GM18502 (cell line): ENCODE measurements at regions not wholly inside any gene's neighbourhood (a gene's known extent, or its start where the extent isn't known, plus 50 kb on each side); places are given as distances from the start of the nearest gene placed in this dataset.

Experiments used
- ATAC-seq: cut with Tn5 transposase; IDR thresholded peaks from one replicate; pipeline ENCODE4 v1.9.1; 2021; ENCODE audit warnings: mild to moderate bottlenecking; ENCODE audit not compliant: unreplicated experiment, poor library complexity

DNA sequence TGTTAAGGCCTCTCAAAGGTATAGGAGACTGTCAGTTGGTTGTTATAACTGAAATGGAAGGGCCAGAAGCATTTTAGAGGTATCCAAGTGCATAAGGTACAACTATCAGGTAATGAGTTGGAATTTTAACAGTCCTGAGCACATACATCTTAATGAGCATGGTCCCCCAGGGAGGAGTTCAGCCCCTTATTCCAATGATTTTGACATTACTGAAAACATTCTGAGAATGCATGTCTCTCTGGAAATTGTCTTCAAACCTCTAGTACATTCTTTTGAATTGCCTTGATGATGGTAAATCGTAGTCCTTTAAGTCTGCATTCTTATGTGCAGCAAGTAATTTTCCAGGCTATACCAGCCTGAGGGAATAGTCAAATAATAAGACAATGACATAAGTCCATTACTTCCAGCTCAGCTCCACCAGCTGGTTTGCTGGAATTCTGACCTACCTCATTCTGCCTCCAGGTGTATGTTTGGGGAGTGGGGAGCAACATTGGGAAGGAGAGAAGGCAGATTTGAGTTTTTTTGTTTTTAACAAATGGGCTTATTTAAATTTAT is 239.2 kb downstream of the MSRB3 start:
- no peak for ATAC-seq

DNA sequence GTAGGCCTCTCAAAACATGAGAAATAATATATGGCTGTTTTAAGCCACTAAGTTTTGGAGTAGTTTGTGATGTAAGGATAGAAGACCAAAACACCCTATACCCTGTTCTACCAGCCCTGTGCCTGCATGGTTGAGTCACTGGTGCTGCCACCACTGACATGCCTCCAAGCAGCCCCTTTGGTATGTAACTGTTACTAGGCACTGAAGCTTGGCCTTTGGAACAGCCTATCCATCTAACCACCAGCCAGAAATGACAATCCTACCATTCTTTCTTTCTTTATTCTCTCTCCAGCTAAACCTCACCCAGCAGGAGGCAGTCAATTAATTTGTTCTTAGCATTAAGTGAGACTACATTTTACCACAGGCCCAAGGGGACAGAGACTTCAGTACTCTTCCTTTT is 240.3 kb downstream of the MSRB3 start:
- no peak for ATAC-seq

DNA sequence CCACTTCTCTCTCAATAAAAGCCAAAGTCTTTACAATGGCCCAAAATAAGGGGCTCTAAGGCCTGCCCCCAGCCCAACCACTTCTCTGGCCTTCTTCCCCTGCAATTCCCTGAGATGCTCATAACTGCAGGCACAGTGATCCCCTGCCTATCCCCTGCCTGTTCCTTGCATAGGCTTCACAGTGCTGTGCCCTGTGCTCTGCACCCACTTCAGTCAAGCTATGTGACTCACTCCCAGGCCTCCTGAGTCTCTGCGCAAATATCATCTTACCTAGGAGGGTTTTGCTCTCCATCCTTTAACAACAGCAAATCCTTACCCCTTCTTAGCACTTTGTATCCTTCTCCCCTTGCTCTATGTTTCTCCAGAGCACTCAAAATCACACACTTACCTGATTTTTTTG is 242.2 kb downstream of the MSRB3 start:
- no peak for ATAC-seq

DNA sequence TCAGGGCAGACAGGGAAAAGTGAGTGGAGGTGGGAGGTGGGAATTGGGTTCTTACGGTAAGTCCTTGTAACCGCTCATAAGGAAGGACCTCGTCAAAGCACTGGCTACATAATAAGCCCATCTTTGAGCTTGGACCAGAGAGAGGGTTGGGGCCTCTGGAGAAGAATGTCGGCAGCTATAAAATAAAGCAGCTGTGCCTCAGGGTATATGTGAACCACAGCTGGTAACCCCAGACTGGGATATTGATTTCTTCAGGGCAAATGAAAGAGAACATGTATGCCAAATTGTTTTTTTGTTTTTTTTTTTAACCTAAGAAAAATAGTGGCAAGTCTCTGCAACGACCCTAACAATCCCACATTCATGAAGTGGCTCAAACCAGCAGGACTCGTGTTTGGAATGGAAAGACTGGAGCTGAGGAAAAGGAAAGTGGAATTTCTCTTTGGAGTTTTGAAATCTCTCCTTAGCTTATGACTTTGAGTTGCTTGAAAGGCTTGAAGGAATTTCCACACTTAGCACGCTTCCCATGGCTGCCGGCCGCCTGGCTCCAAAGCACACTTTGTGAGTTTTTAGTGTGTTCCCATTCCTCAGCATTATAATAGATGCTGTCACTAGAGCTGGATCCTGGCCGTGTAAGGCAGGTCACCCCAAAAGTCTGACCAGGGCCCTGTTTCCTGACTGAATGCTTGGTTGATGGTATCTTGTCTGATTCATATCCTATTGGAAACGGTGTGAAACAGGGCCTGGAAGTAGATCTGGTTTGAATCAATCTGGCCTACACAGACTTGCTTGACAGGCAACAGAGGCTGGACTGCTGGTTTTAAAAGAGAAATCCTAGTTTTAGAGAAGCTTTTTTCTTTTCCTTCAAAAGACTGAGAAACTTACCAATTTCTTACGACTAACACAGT is 244.7 kb downstream of the MSRB3 start:
- ATAC-seq, result no peak

DNA sequence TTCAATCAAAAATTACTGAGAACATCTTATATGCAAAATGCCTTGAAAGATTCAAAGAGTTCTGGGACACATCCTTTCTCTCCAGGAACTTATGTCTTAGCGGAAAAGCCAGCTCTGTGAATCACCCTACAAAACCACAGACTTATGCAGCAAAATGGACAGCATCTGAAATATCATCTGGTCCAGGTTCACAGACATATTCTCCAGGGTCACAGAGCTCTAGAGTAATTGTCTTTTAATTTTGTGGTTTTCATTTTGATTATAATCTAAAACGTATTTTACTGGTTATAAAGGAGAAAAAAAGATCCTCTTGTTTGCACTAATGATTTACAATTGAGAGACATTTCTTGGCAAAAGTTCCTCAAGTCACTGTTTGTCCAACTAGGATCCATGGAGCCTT is 246.2 kb downstream of the MSRB3 start:
- ATAC-seq, result no peak

DNA sequence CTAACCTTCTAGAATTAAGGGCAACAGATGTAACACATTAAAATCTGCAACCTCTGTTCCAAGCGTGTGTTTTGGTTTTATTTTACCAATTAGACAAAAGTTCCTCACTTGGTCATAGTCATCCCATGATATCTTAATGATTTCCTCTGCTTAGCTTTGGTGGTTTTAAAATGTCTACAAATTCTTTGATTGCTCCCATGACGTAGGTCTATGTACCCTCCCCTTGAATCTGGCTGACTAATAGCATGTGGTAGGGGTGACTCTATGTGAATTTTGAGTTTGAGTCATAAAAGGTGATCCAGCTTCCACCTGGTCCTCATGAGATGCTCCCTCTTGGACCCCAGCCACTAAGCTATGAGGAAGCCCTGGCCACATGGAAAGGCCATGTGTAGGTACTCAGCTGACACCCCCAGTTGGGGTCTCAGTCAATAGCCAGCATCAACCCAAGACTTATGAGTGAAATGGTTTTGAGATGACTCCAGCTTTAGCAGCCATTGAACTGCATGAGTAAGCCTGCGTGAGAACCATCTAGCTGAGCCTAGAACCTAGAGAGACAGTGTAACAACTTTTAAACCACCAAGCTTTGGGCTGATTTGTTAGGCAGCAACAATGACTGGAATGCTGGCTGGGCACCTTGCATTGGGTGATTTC is 247.1 kb downstream of the MSRB3 start:
- no peak for ATAC-seq

DNA sequence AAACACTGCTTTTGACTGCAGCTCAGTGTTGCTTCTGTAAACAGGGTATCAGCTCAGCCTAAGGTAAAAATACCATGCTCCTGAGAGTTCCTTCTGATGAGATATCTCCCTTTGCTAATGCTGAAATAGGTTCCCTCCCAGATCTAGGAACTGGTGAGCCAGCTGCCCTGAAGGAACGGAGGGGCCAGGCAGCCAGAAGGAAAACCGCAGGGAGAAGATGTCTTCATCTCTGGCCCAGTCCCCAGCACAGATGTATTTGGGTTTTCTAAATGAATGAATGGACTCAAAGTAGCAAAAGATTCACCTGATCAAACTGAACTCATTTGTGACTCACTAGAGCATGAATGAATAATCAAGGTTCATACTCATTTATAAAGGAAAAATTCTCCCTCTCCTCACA is 247.8 kb downstream of the MSRB3 start:
- no peak for ATAC-seq

DNA sequence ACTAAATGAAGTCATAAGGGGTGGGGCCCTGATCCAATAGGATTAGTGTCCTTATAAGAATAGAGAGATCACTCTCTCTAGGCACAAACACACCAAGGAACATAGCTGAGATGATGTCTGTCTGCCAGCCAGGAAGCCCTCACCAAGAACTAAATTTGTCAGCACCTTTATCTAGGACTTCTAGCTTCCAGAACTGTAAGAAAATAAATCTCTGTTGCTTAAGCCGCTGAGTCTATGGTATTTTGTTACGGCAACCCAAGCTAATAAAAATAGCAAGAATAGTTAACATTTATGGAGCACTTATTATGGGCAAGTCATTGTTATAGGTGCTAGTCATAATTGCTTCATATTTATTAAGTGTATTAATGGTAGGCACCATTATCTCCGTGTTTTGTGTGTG is 249.6 kb downstream of the MSRB3 start:
- ATAC-seq, result no peak

DNA sequence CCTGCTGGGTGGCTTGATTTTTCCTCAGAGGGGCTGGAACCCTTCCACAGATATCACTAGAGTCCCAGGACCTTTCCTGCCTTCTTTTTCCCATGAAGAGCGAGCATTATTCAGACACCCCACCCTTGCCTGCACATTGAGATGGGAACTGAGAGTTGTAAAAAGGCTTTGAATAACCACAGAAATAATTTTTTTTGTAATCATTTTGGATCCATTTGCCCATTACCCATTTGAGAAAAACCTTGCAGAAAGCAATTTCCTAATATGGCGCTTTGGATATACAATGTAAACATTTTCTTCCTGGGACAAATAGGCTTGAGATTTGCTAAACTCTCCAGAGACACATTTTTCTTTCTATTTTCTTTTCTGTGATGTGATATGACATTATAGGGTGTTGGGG is 250.6 kb downstream of the MSRB3 start:
- no peak for ATAC-seq

DNA sequence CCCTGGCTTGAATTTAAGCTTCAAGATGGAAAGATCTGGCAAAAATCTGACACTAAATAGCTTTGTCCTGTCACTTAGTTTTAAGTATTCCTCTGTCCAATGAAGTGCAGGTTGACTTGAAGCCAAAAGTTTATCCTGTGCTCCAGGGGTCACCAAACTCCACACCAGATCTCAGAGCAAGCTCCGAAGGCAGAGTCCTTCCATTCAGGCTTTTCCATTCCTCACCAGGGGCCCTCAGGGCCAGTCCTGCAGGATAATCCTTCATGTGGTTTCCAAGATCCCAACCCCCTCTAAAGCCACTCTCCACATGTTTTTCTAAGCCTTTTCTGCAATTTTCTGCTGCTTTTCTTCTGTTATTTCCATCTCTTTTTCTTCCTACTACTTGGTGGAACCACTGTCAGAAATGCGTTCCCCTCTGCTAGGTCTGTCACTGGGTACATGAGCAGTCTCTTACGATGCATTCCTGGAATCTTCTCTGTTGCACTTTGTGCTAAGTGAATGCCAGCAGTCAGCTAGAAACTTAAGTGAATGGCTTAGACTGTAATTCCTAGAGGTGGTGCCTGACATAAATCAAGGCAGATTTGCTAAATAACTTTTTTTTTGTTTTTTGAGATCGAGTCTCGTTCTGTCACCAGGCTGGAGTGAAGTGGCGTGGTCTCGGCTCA is 251.4 kb downstream of the MSRB3 start:
- ATAC-seq, result no peak

DNA sequence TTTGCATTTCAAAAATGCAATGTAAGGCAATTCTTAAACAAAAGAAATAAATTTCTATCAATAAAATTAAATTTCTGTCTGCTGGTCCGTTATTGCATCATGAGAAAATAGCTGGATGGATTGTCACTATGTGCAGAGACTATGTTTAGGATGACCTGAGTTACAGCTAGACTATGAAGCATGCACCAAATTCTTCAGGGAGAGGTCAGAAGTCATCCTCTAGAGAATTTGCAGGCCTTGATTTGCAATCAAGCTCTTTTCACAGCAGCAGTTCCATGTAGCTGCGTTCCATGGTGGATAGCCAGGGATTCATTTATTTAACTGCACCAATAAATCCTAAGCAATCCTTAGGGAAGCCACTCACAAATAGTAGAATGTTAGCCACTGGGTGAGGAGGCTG is 253.7 kb downstream of the MSRB3 start:
- no peak for ATAC-seq

DNA sequence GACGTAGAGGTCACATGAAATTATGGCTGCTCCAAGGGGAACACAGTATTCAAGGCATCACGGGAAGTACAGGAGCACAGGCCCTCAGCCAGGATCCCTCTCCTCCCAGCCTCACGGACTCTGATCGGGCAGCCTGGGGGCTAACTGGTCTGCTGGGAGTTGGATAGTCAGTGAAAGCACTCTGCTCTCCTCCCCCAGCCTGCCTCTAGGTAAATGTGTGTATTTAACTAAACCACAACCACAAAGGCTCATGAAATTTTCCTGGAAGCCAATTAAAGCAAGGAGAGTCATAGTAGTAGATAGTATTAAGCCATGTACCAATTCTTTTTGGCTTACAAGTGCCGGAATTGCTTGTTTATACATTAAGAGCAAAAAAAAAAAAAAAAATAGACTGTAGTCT is 254.3 kb downstream of the MSRB3 start:
- no peak for ATAC-seq

DNA sequence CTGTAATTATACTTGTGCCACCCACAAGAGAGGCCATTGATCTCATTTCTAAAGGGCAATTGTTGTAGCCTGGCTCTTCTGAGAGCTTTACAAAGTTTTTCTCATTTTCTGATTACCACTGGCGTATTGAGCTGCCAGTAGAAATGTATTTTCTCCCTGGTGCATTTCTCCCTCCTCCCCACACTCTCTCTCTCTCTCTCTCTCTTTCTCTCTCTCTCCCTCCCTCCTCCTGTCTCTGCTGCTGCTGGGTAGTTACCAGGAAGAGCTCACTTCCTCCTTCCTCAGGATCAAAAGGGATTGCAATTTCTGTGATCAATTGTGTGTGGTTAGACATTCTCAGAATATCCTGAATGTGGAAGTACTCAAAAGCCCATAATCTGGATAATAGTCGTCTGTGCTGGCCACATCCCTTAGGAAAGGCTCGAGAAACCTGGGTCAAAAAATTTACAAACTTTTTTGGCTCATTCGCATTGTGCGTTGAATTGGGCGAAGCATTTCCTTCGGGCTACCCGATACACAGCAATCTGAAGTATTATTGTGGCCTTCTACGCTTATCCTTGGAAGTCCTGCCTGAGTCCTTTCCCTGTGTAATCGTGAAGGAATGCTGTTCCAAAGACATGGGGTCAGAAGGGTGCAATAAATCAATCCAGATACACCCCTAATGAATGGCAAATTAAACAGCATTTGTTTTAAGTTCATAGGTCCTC is 254.8 kb downstream of the MSRB3 start:
- ATAC-seq, result no peak

DNA sequence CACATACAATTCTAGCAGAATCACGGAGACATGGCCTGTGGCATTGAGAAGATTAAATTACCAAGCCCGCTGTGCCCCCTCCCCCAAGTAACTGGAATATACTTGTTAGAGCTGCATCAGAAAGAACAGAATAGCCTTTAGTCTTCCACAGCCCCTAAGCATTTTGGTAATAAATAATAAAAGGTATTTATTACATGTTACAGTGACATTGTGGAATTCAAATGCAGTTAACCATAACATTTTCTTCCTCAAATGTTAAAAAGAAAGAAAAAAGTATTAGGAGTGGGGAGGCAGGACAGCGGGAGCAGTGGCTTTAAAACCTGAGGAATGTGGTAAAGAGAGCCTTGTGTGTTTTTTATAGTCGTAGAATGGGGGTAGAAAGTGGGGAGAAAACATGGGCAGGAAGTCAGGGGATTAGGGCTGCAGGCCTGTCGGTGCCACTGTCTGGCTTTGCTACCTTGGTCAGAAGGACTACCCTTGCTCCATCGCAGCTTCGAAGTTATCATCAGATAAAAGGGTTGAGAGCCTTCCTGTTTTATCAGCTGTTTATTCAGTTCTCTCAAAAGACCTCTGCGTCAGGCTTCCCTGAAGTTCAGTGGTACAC is 255.9 kb downstream of the MSRB3 start:
- ATAC-seq, result no peak

DNA sequence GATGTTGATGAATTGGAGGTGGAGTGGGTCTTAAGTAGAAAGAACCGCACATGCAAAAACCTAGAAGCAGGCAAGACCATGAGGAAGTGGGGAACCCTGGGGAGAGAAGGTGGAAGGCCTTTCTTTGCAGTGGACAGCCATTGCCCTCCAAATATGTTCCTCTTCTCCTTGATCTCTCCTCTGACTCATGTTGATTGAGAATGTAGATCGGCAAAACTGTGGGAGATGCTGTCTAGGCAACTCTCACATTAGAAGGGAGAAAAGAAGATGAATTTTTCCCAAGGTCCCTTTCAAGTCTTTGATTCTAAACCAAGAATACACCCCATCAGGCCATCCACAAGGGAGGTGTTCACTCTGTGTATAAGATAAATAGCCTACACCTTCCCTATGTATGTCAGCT is 257.5 kb downstream of the MSRB3 start:
- ATAC-seq, result no peak

DNA sequence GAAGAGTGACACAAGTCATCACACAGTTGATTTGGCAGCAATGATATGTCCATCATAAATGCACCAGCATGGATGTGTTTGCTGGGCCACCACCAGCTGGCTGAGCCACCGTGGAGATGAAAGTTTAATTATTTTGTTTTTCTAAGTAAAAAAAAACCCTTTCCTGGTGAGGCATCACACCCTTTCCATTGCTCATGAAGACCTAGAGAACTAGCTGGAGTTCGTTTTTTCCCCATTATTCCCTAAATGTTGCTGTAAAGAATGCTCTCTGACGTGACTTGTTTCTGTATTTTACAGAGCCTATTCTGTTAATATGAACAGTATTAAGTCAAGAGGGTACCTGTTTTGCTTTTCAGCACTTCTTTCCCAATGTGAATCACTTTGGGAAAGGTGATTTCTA is 257.9 kb downstream of the MSRB3 start:
- no peak for ATAC-seq

DNA sequence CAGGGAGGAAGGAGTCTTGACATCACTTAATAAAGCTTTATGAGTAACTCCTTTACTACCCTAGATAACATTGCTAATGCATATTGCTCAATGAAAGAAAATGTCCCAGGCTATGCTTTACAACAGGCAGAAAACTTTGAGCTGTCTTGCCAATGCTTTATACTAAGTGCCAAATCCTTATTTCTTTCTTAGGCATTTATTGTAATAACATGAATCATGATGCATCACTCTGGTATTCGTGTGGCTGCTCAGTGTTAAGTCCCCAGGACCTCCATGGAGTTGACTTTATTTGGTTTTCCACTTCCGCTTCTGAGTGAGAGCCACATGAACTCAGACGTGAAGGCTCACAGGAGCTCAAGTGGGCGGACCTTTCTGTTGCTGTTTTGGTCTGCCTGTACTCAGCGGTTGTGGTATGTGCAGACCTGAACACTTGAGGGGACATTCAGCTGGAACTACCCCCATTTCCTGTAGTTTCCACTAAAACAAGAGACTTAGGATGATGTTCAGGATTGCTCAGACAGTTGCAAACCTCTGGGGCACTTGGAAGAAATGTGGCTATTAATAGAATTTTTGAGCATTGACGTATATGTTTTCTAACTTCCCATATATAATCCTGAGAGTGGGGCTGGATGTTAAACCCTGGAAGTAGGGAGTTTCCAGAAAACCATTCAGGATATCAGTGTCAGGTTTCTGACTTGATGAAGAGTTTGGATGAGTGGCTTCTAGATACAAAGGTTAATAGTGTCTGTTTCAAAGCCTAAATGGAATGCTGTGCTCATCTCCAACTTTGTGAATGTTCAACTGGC is 258.6 kb downstream of the MSRB3 start:
- no peak for ATAC-seq

DNA sequence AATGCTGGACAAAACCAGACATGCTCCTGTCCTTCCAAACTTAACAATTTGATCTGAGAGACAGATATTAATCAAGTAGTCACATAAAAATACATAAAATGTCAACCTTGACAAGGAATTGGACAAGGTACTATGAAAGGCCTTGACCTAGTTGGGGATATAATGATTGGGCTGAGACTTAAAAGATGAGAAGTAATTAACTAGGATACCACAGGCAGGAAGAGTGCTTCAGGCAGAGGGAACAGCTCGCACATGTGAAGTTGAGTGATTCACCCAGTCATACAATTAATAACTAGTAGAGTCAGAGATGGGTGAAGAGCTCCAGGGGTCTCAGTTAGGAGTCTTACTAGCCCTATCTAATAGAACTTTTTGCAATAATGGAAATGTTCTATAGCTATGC is 259.5 kb downstream of the MSRB3 start:
- no peak for ATAC-seq

DNA sequence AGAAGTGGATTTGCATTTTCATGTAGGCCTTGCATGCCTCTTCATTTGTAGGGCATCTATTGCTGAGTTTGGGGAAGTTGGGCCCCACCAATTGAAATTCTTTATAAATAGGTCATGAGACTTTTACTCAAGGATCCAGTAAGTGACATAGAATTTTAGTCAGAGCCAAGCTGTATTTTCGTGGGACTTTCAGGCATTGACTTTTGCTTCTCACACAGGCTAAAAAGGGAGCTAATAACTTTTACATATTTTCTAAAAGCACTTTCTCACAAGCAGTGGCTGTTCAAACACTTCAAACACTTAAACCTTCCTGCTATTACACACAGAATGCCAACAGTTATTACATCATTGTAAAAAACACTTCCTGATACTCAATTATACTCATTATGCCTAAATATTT is 260.5 kb downstream of the MSRB3 start:
- ATAC-seq, result no peak
